Panc1 (cell line): ENCODE measurements at regions not wholly inside any gene's neighbourhood (a gene's known extent, or its start where the extent isn't known, plus 50 kb on each side); places are given as distances from the start of the nearest gene placed in this dataset.

Experiments used
- ATAC-seq: fragments of 200-7000 bp; cut with Tn5 transposase; 2 replicates; pipeline ENCODE4 v1.9.1; 2020; ENCODE audit warnings: mild to moderate bottlenecking, moderate library complexity
- BruUV-seq: library from RNA; stranded (reverse); fragments of 400-500 nt; replicated peaks from 2 replicates; lab custom pipeline; 2021; lab: Mats Ljungman, UMichigan
- CTCF ChIA-PET: fragments of 300-600 bp; sonication (Branson Sonifier 250); formaldehyde crosslinking; loops from one replicate; lab custom pipeline; 2022; ENCODE audit warnings: antibody characterized with exemption; lab: Charles Lee
- POLR2A ChIA-PET: fragments of 300-600 bp; sonication (Branson Sonifier 250); formaldehyde crosslinking; loops from one replicate; lab custom pipeline; 2022; ENCODE audit warnings: antibody characterized with exemption; lab: Charles Lee
- DNase-seq: peaks from one replicate; pipeline ENCODE4 v3.0.0-alpha.2; 2010; ENCODE audit warnings: low read depth, low spot score
- H3K27ac ChIP-seq: 2 replicates; pipeline ENCODE4 v1.5.1; 2011; ENCODE audit warnings: mild to moderate bottlenecking, low read length, inconsistent platforms
- H3K27me3 ChIP-seq: fragments of 200-500 bp; sonication (Bioruptor generic); 2 replicates; pipeline ENCODE4 v1.6.0; 2014; ENCODE audit warnings: low read length, inconsistent platforms; ENCODE audit not compliant: control insufficient read depth, insufficient read depth
- H3K36me3 ChIP-seq: fragments of 200-500 bp; sonication (Bioruptor generic); 2 replicates; pipeline ENCODE4 v1.5.1; 2014; ENCODE audit warnings: inconsistent platforms, mild to moderate bottlenecking, low read length, moderate library complexity; ENCODE audit not compliant: control insufficient read depth, insufficient read depth
- H3K4me1 ChIP-seq: 2 replicates; pipeline ENCODE4 v1.5.1; 2011; ENCODE audit warnings: inconsistent platforms, mild to moderate bottlenecking, low read length, moderate library complexity; ENCODE audit not compliant: control insufficient read depth, insufficient read depth
- H3K4me3 ChIP-seq, 2 experiments: 2 replicates each; pipeline ENCODE4 v1.5.1; 2011 to 2012; ENCODE audit warnings: low read depth in 2 of 2, low read length in 2 of 2, mild to moderate bottlenecking in 2 of 2, inconsistent platforms in 1 of 2, moderate library complexity in 1 of 2
- H3K9me3 ChIP-seq: fragments of 200-500 bp; sonication (Bioruptor generic); 2 replicates; pipeline ENCODE4 v1.5.1; 2014; ENCODE audit warnings: low read depth, mild to moderate bottlenecking, inconsistent platforms, low read length, moderate library complexity; ENCODE audit not compliant: control insufficient read depth, insufficient read depth
- POLR2AphosphoS5 ChIP-seq: IDR thresholded peaks from 2 replicates; pipeline ENCODE4 v1.6.1; 2012; ENCODE audit warnings: mild to moderate bottlenecking, low read depth, low read length, moderate library complexity
- SIN3A ChIP-seq: IDR thresholded peaks from 2 replicates; pipeline ENCODE4 v1.6.1; 2012; ENCODE audit warnings: low read depth, mild to moderate bottlenecking, low read length, moderate library complexity, borderline replicate concordance; ENCODE audit not compliant: insufficient read depth
- TCF7L2 ChIP-seq: IDR thresholded peaks from 2 replicates; pipeline ENCODE4 v1.6.1; 2011; ENCODE audit warnings: mild to moderate bottlenecking, low read depth, low read length, inconsistent platforms
- in situ Hi-C: cut with HindIII; loops from 2 replicates; pipeline ENCODE4 v1.10.0; 2016; ENCODE audit warnings: low sequenced_read_pairs, low pct_unique_long_range_greater_than_20kb
- intact Hi-C: fragments of 100-400 bp; cut with micrococcal nuclease; formaldehyde crosslinking; loops from one replicate; pipeline ENCODE4 v1.10.0; 2022; ENCODE audit not compliant: unreplicated experiment
- TF ChIP-seq, protein P1 (sequence below), 2 experiments: IDR thresholded peaks; 2 replicates each; pipeline ENCODE4 v1.6.1; 2011 to 2012; ENCODE audit warnings: low read depth in 2 of 2, control low read depth in 1 of 2, low read length in 1 of 2, mild to moderate bottlenecking in 1 of 2, moderate library complexity in 1 of 2; ENCODE audit not compliant: insufficient read depth in 1 of 2
- TF ChIP-seq, protein P2 (sequence below): fragments of 450-650 bp; IDR thresholded peaks from 2 replicates; pipeline ENCODE4 v1.5.1; 2017; ENCODE audit warnings: mild to moderate bottlenecking

DNA sequence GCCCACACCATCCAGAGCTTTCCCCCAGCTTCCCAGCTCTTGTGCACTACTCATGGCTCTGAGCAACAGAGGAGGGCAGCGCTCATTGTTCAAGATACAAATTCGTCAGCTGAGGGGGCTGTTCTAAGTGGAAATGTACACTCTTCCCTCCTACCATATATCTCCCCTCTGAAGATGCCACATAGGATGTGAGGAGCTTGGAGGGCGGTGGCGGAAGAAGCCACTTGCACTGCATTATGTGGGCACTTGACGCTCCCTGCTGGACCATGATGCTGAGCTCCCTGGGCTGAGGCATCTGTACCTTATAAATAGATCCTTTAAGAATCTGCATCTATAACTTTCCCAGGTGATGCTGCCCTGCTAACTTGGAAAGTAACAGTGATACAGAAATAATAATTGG lies 477.6 kb upstream of the DEPDC1 start:
- H3K9me3 ChIP-seq, result no peaks in the 10 kb centered on the region
- CTCF ChIA-PET, result no interaction called here

DNA sequence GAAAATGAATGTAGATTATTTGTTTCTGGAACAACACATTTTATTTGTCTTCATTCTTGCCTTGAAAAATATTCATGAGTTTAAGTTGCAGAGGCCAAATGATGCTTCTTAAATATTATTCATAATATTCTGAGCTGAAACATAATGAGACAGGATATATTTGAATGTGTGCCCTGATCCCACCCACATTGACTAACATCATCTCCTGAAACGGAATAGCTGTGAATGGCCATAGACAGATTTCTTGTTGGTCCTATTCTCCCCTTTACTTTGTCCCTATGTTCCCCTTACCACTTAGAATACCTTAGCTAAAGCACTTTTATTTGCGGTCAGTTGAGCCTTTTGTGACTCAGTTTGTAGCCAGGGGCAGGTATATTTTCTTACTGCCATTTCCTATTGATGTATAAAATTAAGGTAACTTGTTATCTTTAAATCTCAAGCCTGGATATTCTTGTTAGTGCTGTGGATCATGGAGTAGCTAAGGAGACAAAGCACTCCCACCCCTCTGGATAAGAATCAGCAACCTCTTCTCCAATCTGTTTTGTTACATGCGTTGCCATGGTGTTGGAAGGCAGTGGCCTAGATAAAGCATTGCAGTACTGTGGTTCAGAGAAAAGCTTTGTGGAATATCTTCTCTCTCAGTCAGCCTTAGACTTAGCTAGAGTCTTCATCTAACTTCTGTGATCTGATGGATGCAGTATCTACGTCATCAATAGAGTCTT lies 478.5 kb upstream of the DEPDC1 start:
- H3K9me3 ChIP-seq, result no peaks in the 10 kb centered on the region
- no peak overlapping the region for H3K4me3 ChIP-seq
- no peak overlapping the region for H3K27ac ChIP-seq
- H3K27me3 ChIP-seq, result no peaks in the 10 kb centered on the region
- DNase-seq, result no peak
- no peaks in the 10 kb centered on the region for H3K36me3 ChIP-seq
- POLR2A ChIA-PET, result no interaction called here
- no peaks in the 10 kb centered on the region for H3K4me1 ChIP-seq
- in situ Hi-C loops (no loop called here), intact Hi-C loops (no loop called here)
- TF ChIP-seq, protein P1, sequence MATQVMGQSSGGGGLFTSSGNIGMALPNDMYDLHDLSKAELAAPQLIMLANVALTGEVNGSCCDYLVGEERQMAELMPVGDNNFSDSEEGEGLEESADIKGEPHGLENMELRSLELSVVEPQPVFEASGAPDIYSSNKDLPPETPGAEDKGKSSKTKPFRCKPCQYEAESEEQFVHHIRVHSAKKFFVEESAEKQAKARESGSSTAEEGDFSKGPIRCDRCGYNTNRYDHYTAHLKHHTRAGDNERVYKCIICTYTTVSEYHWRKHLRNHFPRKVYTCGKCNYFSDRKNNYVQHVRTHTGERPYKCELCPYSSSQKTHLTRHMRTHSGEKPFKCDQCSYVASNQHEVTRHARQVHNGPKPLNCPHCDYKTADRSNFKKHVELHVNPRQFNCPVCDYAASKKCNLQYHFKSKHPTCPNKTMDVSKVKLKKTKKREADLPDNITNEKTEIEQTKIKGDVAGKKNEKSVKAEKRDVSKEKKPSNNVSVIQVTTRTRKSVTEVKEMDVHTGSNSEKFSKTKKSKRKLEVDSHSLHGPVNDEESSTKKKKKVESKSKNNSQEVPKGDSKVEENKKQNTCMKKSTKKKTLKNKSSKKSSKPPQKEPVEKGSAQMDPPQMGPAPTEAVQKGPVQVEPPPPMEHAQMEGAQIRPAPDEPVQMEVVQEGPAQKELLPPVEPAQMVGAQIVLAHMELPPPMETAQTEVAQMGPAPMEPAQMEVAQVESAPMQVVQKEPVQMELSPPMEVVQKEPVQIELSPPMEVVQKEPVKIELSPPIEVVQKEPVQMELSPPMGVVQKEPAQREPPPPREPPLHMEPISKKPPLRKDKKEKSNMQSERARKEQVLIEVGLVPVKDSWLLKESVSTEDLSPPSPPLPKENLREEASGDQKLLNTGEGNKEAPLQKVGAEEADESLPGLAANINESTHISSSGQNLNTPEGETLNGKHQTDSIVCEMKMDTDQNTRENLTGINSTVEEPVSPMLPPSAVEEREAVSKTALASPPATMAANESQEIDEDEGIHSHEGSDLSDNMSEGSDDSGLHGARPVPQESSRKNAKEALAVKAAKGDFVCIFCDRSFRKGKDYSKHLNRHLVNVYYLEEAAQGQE (IDR thresholded peaks at IDR 0.05; ENCODE audit: insufficient read depth in 1 of 2, low read depth in 2 of 2, low read length in 1 of 2), result no peak
- TF ChIP-seq, protein P2, sequence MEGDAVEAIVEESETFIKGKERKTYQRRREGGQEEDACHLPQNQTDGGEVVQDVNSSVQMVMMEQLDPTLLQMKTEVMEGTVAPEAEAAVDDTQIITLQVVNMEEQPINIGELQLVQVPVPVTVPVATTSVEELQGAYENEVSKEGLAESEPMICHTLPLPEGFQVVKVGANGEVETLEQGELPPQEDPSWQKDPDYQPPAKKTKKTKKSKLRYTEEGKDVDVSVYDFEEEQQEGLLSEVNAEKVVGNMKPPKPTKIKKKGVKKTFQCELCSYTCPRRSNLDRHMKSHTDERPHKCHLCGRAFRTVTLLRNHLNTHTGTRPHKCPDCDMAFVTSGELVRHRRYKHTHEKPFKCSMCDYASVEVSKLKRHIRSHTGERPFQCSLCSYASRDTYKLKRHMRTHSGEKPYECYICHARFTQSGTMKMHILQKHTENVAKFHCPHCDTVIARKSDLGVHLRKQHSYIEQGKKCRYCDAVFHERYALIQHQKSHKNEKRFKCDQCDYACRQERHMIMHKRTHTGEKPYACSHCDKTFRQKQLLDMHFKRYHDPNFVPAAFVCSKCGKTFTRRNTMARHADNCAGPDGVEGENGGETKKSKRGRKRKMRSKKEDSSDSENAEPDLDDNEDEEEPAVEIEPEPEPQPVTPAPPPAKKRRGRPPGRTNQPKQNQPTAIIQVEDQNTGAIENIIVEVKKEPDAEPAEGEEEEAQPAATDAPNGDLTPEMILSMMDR, result no peak
- no peak for TF ChIP-seq POLR2AphosphoS5
- TF ChIP-seq SIN3A, result no peak
- no peak for TF ChIP-seq TCF7L2
- ATAC-seq, result no peak
- BruUV-seq, result no TSS peak
- CTCF ChIA-PET, result no interaction called here

More for the DNA sequence above, 477.6 kb upstream of the DEPDC1 start:
- no TSS peak for BruUV-seq
- H3K27ac ChIP-seq, result no peak overlapping the region
- DNase-seq, result no peak
- ATAC-seq, result no peak
- no peaks in the 10 kb centered on the region for H3K27me3 ChIP-seq
- H3K4me3 ChIP-seq, result no peak overlapping the region
- in situ Hi-C loops (no loop called here), intact Hi-C loops (no loop called here)
- TF ChIP-seq, protein P1 (IDR thresholded peaks at IDR 0.05; ENCODE audit: insufficient read depth in 1 of 2, low read depth in 2 of 2, low read length in 1 of 2), result no peak
- TF ChIP-seq POLR2AphosphoS5, result no peak
- TF ChIP-seq TCF7L2, result no peak
- TF ChIP-seq, protein P2, result no peak
- TF ChIP-seq SIN3A, result no peak
- H3K36me3 ChIP-seq, result no peaks in the 10 kb centered on the region
- POLR2A ChIA-PET, result no interaction called here
- H3K4me1 ChIP-seq, result no peaks in the 10 kb centered on the region
